Smooth muscle cell (in vitro differentiated cells): ENCODE measurements at regions not wholly inside any gene's neighbourhood (a gene's known extent, or its start where the extent isn't known, plus 50 kb on each side); places are given as distances from the start of the nearest gene placed in this dataset.

Experiments used
- DNase-seq: peaks from one replicate; lab custom pipeline; 2025; ENCODE audit not compliant: unreplicated experiment; lab: John Stamatoyannopoulos, UW
- H2AFZ ChIP-seq: fragments of 200-600 bp; sonication (generic); 2 replicates; pipeline ENCODE4 v1.6.0; 2016; ENCODE audit warnings: antibody characterized with exemption, low read depth, mild to moderate bottlenecking
- H3F3A ChIP-seq: fragments of 200-600 bp; sonication (generic); 2 replicates; pipeline ENCODE4 v1.6.0; 2017; ENCODE audit warnings: antibody characterized with exemption, low read depth
- H3K27ac ChIP-seq: fragments of 200-600 bp; sonication (generic); 2 replicates; pipeline ENCODE4 v1.5.1; 2016; ENCODE audit warnings: low read depth, mild to moderate bottlenecking
- H3K27me3 ChIP-seq: fragments of 200-600 bp; sonication (generic); 2 replicates; pipeline ENCODE4 v1.6.1; 2016; ENCODE audit warnings: low read depth, mild to moderate bottlenecking
- H3K36me3 ChIP-seq: fragments of 200-600 bp; sonication (generic); 2 replicates; pipeline ENCODE4 v1.5.1; 2016; ENCODE audit warnings: low read depth
- H3K4me1 ChIP-seq: fragments of 200-600 bp; sonication (generic); 2 replicates; pipeline ENCODE4 v1.5.1; 2016; ENCODE audit warnings: low read depth
- H3K4me2 ChIP-seq: fragments of 200-600 bp; sonication (generic); 2 replicates; pipeline ENCODE4 v1.6.0; 2016; ENCODE audit warnings: mild to moderate bottlenecking
- H3K4me3 ChIP-seq: fragments of 200-600 bp; sonication (generic); 2 replicates; pipeline ENCODE4 v1.5.1; 2016; ENCODE audit warnings: mild to moderate bottlenecking
- H3K79me2 ChIP-seq: fragments of 200-600 bp; sonication (generic); 2 replicates; pipeline ENCODE4 v1.6.0; 2016; ENCODE audit warnings: low read depth, mild to moderate bottlenecking
- H3K9ac ChIP-seq: fragments of 200-600 bp; sonication (generic); 2 replicates; pipeline ENCODE4 v1.6.0; 2016; ENCODE audit warnings: low read depth
- H3K9me3 ChIP-seq: fragments of 200-600 bp; sonication (generic); replicated peaks from 2 replicates; pipeline ENCODE4 v1.5.1; 2016; ENCODE audit warnings: low read depth
- H4K20me1 ChIP-seq: fragments of 200-600 bp; sonication (generic); 2 replicates; pipeline ENCODE4 v1.6.0; 2016; ENCODE audit warnings: low read depth
- WGBS: methylation state at CpG from one replicate; pipeline ENCODE4 v1.1.7; 2016; ENCODE audit warnings: low lambda C conversion rate; 5-methylcytosine and 5-hydroxymethylcytosine counted together
- TF ChIP-seq, protein P1 (sequence below): fragments of 200-600 bp; sonication (generic); IDR thresholded peaks from 2 replicates; pipeline ENCODE4 v1.5.1; 2017; ENCODE audit warnings: borderline replicate concordance, mild to moderate bottlenecking, antibody characterized with exemption; ENCODE audit not compliant: insufficient read depth, poor library complexity, severe bottlenecking

GRCh38 chr2:147511491-147511948, 333.3 kb upstream of the ACVR2A start:
- no peaks in the 10 kb centered on the region for H3K9me3 ChIP-seq
- H4K20me1 ChIP-seq, result no peaks in the 10 kb centered on the region
- DNase-seq, result no peak
- no peak overlapping the region for H3K4me3 ChIP-seq
- H3K27me3 ChIP-seq, result no peaks in the 10 kb centered on the region
- TF ChIP-seq, protein P1, sequence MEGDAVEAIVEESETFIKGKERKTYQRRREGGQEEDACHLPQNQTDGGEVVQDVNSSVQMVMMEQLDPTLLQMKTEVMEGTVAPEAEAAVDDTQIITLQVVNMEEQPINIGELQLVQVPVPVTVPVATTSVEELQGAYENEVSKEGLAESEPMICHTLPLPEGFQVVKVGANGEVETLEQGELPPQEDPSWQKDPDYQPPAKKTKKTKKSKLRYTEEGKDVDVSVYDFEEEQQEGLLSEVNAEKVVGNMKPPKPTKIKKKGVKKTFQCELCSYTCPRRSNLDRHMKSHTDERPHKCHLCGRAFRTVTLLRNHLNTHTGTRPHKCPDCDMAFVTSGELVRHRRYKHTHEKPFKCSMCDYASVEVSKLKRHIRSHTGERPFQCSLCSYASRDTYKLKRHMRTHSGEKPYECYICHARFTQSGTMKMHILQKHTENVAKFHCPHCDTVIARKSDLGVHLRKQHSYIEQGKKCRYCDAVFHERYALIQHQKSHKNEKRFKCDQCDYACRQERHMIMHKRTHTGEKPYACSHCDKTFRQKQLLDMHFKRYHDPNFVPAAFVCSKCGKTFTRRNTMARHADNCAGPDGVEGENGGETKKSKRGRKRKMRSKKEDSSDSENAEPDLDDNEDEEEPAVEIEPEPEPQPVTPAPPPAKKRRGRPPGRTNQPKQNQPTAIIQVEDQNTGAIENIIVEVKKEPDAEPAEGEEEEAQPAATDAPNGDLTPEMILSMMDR, result no peak
- no peak overlapping the region for H3K9ac ChIP-seq
- H2AFZ ChIP-seq, result peak overlapping the region; percentile 82
- H3K4me1 ChIP-seq, result peaks cover 18% of the 10 kb centered on the region
- WGBS, result 17% methylated on average over 6 of the region's 6 CpGs
- H3K79me2 ChIP-seq, result no peaks in the 10 kb centered on the region
- peaks cover 6% of the 10 kb centered on the region for H3F3A ChIP-seq
- H3K27ac ChIP-seq, result peak overlapping the region; percentile 67
- no peaks in the 10 kb centered on the region for H3K36me3 ChIP-seq
- peak overlapping the region; percentile 64 for H3K4me2 ChIP-seq

DNA sequence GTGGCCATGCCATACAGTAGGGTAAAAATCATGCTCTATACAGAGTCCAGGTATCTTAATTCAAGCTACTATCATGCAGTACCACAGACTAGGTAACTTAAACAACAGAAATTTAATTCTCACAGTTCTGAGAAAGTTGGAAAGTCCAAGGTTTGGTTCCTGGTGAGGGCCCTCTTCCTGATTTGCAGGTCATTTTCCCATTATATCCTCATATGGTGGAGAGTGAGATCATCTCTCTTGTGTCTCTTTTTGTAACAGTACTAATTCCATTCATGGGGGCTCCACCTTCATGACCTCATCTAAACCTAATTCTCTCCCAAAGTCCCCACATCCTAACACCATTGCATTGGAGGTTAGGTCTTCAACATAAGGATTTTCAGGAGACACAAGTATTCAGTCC, 335.0 kb upstream of the ACVR2A start:
- no peaks in the 10 kb centered on the region for H3K27me3 ChIP-seq
- H3K79me2 ChIP-seq, result no peaks in the 10 kb centered on the region
- no peak overlapping the region for H3K27ac ChIP-seq
- H3K9ac ChIP-seq, result no peak overlapping the region
- H2AFZ ChIP-seq, result no peak overlapping the region
- no peaks in the 10 kb centered on the region for H3K36me3 ChIP-seq
- TF ChIP-seq, protein P1, result no peak
- no peak overlapping the region for H3K4me2 ChIP-seq
- DNase-seq, result no peak
- H3K9me3 ChIP-seq, result no peaks in the 10 kb centered on the region
- peaks cover 6% of the 10 kb centered on the region for H3F3A ChIP-seq
- H3K4me3 ChIP-seq, result no peak overlapping the region
- H4K20me1 ChIP-seq, result no peaks in the 10 kb centered on the region
- H3K4me1 ChIP-seq, result peaks cover 18% of the 10 kb centered on the region

DNA sequence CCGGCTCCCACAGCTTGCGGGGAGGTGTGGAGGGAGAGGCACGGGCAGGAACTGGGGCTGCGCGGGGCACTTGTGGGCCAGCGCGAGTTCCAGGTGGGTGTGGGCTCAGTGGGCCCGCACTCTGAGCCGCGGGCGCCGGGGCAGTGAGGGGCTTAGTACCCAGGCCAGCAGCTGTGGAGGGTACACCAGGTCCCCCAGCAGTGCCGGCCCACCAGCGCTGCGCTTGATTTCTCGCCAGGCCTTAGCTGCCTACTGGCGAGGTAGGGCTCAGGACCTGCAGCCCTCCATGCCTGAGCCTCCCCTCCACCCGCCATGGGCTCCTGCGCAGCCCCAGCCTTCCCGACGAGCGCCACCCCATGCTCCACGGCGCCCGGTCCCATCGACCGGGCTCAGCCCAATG, 337.9 kb upstream of the ACVR2A start:
- Histone ChIP-seq H3K4me1 (peaks cover 10% of the 10 kb centered on the region), H3K9me3 (no peaks in the 10 kb centered on the region), H3K9ac (no peak overlapping the region), H3K4me2 (no peak overlapping the region), H3K36me3 (no peaks in the 10 kb centered on the region), H2AFZ (no peak overlapping the region), H3F3A (no peaks in the 10 kb centered on the region), H3K4me3 (no peak overlapping the region), H4K20me1 (no peaks in the 10 kb centered on the region), H3K79me2 (no peaks in the 10 kb centered on the region), H3K27ac (no peak overlapping the region), H3K27me3 (no peaks in the 10 kb centered on the region)
- TF ChIP-seq, protein P1, result no peak
- DNase-seq, result no peak
- 98% methylated on average over 25 of the region's 27 CpGs for WGBS

GRCh38 chr2:147502711-147503290, 342.0 kb upstream of the ACVR2A start:
- Histone ChIP-seq H3K4me3 (no peak overlapping the region), H2AFZ (no peak overlapping the region), H3K9ac (no peak overlapping the region), H3K27ac (no peak overlapping the region), H3K79me2 (no peaks in the 10 kb centered on the region), H3K9me3 (no peaks in the 10 kb centered on the region), H3K27me3 (no peaks in the 10 kb centered on the region), H3K4me2 (no peak overlapping the region), H3K36me3 (no peaks in the 10 kb centered on the region), H3K4me1 (no peaks in the 10 kb centered on the region), H3F3A (no peaks in the 10 kb centered on the region), H4K20me1 (no peaks in the 10 kb centered on the region)
- TF ChIP-seq, protein P1, result no peak
- 31% methylated on average over 3 of the region's 3 CpGs for WGBS
- no peak for DNase-seq
